GM23338 (cell line): ENCODE measurements at regions not wholly inside any gene's neighbourhood (a gene's known extent, or its start where the extent isn't known, plus 50 kb on each side); places are given as distances from the start of the nearest gene placed in this dataset.

Experiments
- CREB1 ChIP-seq: fragments of 250-450 bp; sonication (Bioruptor Pico); IDR thresholded peaks from 2 replicates; pipeline ENCODE4 v1.5.0; 2020; ENCODE audit warnings: low read depth, mild to moderate bottlenecking, moderate library complexity
- CTCF ChIP-seq, 2 experiments: fragments of 200-600 bp in 1 of 2; sonication (generic) in 1 of 2; conservative IDR thresholded peaks; 2 replicates each; pipeline versions ENCODE4 v1.5.1 to v1.6.1; 2016 to 2017; ENCODE audit warnings: antibody characterized with exemption in 2 of 2, low read depth in 2 of 2, mild to moderate bottlenecking in 2 of 2, moderate library complexity in 1 of 2
- EZH2 ChIP-seq: fragments of 200-600 bp; sonication (generic); IDR thresholded peaks from one replicate; pipeline ENCODE4 v1.8.0; 2017; ENCODE audit warnings: antibody characterized with exemption, mild to moderate bottlenecking, low read depth; ENCODE audit not compliant: unreplicated experiment
- EZH2phosphoT487 ChIP-seq: fragments of 200-600 bp; sonication (generic); IDR thresholded peaks from one replicate; pipeline ENCODE4 v1.8.1; 2018; ENCODE audit warnings: antibody characterized with exemption; ENCODE audit not compliant: unreplicated experiment
- JUNB ChIP-seq: IDR thresholded peaks from one replicate; pipeline ENCODE4 v1.6.1; 2016; ENCODE audit warnings: antibody characterized with exemption; ENCODE audit not compliant: unreplicated experiment
- POLR2AphosphoS5 ChIP-seq: IDR thresholded peaks from 2 replicates; pipeline ENCODE4 v1.6.1; 2016; ENCODE audit warnings: antibody characterized with exemption, low read depth
- STAT1 ChIP-seq: IDR thresholded peaks from one replicate; pipeline ENCODE4 v1.6.1; 2016; ENCODE audit warnings: antibody characterized with exemption; ENCODE audit not compliant: unreplicated experiment
- ZNF331 ChIP-seq: fragments of 250-450 bp; sonication (Bioruptor Pico); IDR thresholded peaks from 2 replicates; pipeline ENCODE4 v1.5.0; 2020; ENCODE audit warnings: low read depth, mild to moderate bottlenecking, moderate library complexity
- TF ChIP-seq, protein P1 (sequence below): IDR thresholded peaks from one replicate; pipeline ENCODE4 v1.6.1; 2018; ENCODE audit warnings: antibody characterized with exemption; ENCODE audit not compliant: unreplicated experiment
- TF ChIP-seq, protein P2 (sequence below): IDR thresholded peaks from 2 replicates; pipeline ENCODE4 v1.6.1; 2016; ENCODE audit warnings: antibody characterized with exemption

GRCh38 chr11:112364962-112365481 is 104.4 kb upstream of the PLET1 start:
- TF ChIP-seq POLR2AphosphoS5: no peak
- no peak for TF ChIP-seq CTCF (conservative IDR thresholded peaks at IDR 0.05; ENCODE audit: low read depth in 2 of 2)
- no peak for TF ChIP-seq EZH2
- TF ChIP-seq EZH2phosphoT487: no peak
- TF ChIP-seq JUNB: no peak
- TF ChIP-seq, protein P1, sequence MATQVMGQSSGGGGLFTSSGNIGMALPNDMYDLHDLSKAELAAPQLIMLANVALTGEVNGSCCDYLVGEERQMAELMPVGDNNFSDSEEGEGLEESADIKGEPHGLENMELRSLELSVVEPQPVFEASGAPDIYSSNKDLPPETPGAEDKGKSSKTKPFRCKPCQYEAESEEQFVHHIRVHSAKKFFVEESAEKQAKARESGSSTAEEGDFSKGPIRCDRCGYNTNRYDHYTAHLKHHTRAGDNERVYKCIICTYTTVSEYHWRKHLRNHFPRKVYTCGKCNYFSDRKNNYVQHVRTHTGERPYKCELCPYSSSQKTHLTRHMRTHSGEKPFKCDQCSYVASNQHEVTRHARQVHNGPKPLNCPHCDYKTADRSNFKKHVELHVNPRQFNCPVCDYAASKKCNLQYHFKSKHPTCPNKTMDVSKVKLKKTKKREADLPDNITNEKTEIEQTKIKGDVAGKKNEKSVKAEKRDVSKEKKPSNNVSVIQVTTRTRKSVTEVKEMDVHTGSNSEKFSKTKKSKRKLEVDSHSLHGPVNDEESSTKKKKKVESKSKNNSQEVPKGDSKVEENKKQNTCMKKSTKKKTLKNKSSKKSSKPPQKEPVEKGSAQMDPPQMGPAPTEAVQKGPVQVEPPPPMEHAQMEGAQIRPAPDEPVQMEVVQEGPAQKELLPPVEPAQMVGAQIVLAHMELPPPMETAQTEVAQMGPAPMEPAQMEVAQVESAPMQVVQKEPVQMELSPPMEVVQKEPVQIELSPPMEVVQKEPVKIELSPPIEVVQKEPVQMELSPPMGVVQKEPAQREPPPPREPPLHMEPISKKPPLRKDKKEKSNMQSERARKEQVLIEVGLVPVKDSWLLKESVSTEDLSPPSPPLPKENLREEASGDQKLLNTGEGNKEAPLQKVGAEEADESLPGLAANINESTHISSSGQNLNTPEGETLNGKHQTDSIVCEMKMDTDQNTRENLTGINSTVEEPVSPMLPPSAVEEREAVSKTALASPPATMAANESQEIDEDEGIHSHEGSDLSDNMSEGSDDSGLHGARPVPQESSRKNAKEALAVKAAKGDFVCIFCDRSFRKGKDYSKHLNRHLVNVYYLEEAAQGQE: no peak
- TF ChIP-seq STAT1: no peak
- TF ChIP-seq, protein P2, sequence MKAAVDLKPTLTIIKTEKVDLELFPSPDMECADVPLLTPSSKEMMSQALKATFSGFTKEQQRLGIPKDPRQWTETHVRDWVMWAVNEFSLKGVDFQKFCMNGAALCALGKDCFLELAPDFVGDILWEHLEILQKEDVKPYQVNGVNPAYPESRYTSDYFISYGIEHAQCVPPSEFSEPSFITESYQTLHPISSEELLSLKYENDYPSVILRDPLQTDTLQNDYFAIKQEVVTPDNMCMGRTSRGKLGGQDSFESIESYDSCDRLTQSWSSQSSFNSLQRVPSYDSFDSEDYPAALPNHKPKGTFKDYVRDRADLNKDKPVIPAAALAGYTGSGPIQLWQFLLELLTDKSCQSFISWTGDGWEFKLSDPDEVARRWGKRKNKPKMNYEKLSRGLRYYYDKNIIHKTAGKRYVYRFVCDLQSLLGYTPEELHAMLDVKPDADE: no peak
- TF ChIP-seq CREB1: no peak
- TF ChIP-seq ZNF331 (CRISPR knock-in tag): no peak
